GM19397 (cell line): ENCODE measurements at regions not wholly inside any gene's neighbourhood (a gene's known extent, or its start where the extent isn't known, plus 50 kb on each side); places are given as distances from the start of the nearest gene placed in this dataset.
"Not testable (repeated sequence)": the region's sequence is repeated elsewhere in the genome, so short reads cannot be mapped to it uniquely, and the experiment has no call there.

Experiments
- ATAC-seq: cut with Tn5 transposase; IDR thresholded peaks from one replicate; pipeline ENCODE4 v1.9.1; 2021; ENCODE audit warnings: mild to moderate bottlenecking, moderate library complexity; ENCODE audit not compliant: unreplicated experiment

- no peak for ATAC-seq
Measured at GRCh38 chr4:158053086-158053485, 119.7 kb downstream of the GASK1B start.

- no peak for ATAC-seq
Measured at GRCh38 chr4:158051401-158052235, 121.2 kb downstream of the GASK1B start.

DNA sequence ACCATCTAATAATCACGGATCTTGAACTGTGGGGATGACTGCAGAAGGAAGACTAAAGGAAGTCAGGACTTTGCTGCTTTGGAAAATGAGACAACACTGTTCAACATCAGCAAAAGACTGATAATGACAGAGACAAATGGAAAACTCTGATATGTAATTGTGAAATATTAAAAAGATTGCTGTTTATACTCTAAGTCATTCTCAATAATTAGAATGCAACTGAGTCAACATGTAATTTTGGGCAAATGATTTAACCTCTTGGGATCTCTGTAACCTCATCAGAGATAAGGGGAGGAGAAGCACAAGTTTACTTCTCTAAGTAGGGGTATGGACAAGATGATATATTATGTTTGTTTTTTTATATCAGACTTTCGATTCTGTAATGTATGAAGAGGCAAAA is 121.9 kb downstream of the GASK1B start:
- ATAC-seq, result no peak

DNA sequence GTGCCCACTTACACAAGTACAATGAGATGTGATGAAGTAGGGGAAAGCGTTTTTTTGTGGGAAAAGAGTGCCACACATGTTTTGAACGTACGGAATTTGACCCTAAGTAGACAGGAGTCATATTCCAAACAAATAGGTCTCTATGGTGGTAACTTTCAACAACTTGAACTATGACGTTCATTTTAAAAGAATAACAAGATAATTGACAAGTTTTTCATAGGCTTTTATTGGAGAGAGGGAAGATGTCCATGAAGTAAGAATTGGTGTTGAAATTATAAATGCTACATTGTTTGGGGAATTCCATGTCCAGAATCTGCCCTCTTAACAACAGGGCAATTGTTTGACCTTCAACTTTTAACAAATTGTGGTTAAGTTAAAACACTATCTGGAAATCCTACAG is 126.5 kb downstream of the GASK1B start:
- ATAC-seq, result no peak

DNA sequence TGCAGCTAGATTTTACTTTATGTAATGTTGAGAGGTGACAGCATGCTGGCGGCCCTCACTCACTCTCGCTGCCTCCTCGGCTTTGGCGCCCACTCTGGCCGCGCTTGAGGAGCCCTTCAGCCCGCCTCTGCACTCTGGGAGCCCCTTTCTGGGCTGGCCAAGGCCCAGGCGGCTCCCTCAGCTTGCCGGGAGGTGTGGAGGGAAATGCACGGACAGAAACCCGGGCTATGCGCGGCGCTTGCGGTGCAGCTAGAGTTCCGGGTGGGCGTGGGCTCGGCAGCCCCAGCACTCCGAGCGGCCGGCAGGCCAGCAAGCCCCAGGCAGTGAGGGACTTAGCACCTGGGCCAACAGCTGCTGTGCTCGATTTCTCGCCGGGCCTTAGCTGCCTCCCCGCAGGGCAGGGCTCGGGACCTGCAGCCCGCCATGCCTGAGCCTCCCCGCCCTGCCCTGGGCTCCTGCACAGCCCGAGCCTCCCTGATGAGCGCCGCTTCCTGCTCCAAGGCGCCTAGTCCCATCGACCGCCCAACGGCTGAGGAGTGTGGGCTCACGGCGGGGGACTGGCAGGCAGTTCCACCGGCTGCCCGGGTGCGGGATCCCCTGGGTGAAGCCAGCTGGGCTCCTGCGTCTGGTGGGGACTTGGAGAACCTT is 128.7 kb downstream of the GASK1B start:
- no peak for ATAC-seq

- ATAC-seq, result no peak
Measured at GRCh38 chr4:158042591-158043030, 130.2 kb downstream of the GASK1B start.

DNA sequence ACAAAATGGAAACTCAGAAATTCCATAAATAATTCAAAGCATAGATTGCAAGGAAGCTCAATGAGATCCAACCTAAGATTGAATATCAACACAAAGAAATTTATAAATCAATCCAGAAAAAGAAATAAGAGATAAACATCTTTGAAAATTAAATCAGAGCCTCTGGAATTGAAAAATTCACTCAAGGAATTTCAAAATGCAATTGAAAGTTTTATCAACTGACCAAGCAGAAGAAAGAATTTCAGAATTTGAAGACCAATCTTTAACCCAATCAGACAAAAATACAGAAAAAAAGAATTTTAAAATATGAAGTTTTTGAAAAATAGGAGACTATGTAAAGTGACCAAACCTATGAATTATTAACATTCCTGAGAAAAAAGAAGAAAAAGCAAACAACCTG is 134.1 kb downstream of the GASK1B start:
- no peak for ATAC-seq

GRCh38 chr4:158036998-158037397 is 135.8 kb downstream of the GASK1B start:
- ATAC-seq, result no peak

DNA sequence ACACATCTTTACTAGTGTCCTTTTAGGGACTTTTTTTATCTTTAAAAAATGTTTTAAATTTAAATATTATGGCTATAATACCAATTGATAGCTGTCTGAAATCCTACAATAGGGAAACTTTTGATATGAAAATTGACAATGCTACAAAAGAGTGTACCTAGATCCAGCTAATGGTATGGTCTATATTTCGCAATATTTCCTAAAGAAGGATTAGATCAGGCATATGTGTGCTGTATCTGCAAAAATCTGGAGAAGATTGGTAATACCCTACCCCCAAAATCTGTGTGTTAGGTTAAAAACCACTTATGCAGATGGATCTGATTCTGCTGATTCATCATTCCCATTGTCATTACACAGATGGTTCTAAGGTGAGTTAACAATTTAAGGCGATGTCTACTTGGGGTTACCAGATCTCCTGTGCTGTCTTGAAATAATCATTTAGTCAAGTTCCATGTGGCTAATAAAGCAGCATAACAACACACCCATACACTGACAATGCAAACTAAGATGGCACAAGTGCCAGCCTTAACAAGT is 137.1 kb downstream of the GASK1B start:
- no peak for ATAC-seq

- ATAC-seq, result no peak
Measured at GRCh38 chr4:158033416-158034120, 139.3 kb downstream of the GASK1B start.

GRCh38 chr4:158032733-158033415 is 140.0 kb downstream of the GASK1B start:
- ATAC-seq, result no peak

- ATAC-seq, result not testable (repeated sequence)
Measured at GRCh38 chr4:158028381-158028780, 144.4 kb downstream of the GASK1B start.

DNA sequence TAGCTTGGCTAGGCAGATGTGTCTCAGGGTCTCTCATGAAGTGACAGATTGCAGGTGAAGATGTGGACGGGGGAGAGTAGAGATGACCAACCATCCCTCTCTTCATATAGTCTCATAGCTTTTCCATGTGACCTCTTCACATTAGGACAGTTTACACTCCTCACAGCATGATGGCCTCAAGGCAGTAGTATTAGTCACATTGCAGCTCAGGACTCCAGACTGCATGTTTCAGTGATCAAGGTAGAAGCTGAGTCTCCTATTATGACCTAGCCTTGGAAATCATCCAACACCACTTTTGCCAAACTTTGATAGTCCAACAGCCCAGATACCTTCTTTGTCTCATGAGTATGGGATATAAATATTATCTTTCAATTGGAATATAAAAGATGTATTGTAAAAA is 147.7 kb downstream of the GASK1B start:
- ATAC-seq, result no peak

GRCh38 chr4:158020734-158021346 is 152.0 kb downstream of the GASK1B start:
- no peak for ATAC-seq

DNA sequence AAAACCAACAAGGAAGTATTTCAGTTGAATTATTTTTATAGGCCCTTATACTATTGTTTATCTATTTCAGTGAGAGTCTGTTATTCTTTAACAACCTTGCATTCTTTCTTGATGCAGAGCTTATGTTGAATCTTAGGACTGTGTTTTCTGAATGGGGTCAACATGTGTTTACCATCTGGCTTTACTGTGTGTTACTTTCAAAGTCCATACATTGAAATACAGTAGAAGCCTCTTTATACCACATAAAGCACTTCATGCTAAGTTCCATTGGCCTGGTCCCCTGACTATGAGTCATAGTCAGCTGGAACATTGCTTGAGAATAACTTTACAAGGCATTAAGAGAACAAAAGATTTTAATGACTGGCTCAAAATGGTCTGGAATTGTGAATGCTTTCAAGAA is 152.6 kb downstream of the GASK1B start:
- ATAC-seq, result no peak

GRCh38 chr4:158018831-158019230 is 154.0 kb downstream of the GASK1B start:
- no peak for ATAC-seq

DNA sequence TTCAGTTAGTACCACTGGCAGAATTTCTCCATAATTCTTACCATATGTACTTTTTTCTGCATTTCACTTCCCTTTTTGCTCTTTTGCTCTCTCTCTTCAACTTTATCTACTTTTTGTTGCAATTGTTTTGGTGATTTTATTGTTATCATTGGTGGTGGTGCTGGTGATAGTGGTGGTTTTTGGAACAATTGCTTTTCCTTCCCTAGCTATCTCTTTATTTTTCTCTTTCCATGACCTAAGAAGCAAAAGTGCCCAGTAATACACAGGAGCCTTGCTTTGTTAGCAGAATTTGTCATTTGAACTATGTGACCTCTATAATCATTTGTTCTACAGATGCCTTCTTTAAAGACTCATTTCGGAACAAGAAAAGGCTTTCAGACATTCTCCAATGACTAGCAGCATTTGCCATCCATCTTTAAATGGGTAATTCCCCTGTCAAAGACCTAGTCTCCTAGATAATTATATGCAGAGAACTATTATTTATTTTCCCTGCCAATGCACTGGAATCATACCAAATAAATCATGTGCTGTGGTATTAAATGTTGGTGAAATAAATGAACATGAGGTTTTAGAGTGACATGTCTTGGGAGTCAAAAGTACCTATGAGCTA is 154.5 kb downstream of the GASK1B start:
- ATAC-seq, result no peak

- no peak for ATAC-seq
Measured at GRCh38 chr4:158016511-158016910, 156.3 kb downstream of the GASK1B start.

- no peak for ATAC-seq
Measured at GRCh38 chr4:158015241-158015640, 157.6 kb downstream of the GASK1B start.

DNA sequence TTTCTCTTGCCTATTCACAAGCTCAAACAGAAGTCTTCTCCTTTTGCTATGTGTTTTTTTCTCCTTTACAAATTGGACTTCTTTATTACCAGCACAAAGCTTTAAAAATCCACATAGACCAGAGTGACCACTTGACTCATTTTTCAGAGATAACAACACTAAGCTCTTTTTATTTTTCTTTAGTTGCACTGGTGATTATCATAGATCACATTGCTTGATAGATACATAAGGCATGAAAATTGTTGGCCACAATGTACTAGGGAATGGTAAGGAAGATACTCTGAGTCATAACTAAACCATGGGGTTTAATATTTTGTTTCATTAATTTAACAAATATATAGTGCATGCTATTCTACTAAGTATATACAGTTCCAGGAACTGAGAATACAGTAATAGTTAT is 159.0 kb downstream of the GASK1B start:
- no peak for ATAC-seq
